Mesothelial cell of epicardium (in vitro differentiated cells): ENCODE measurements at regions not wholly inside any gene's neighbourhood (a gene's known extent, or its start where the extent isn't known, plus 50 kb on each side); places are given as distances from the start of the nearest gene placed in this dataset.

Source experiments
- DNase-seq, 2 experiments: peaks; one replicate each; pipeline ENCODE4 v3.0.0; 2021; ENCODE audit warnings: low spot score in 2 of 2; ENCODE audit not compliant: unreplicated experiment in 2 of 2
- H3K27ac Mint-ChIP-seq: 2 replicates; pipeline ENCODE4 v1.8.0; 2021; ENCODE audit warnings: mixed read lengths
- H3K27me3 Mint-ChIP-seq: 2 replicates; pipeline ENCODE4 v1.8.0; 2021; ENCODE audit warnings: low read depth, mixed read lengths
- H3K36me3 Mint-ChIP-seq: 2 replicates; pipeline ENCODE4 v1.8.0; 2021; ENCODE audit warnings: mixed read lengths
- H3K4me1 Mint-ChIP-seq: 2 replicates; pipeline ENCODE4 v1.8.0; 2021; ENCODE audit warnings: mixed read lengths
- H3K4me3 Mint-ChIP-seq: 2 replicates; pipeline ENCODE4 v1.8.0; 2021; ENCODE audit warnings: mild to moderate bottlenecking, moderate library complexity, mixed read lengths
- H3K9me3 Mint-ChIP-seq: 2 replicates; pipeline ENCODE4 v1.8.0; 2021; ENCODE audit warnings: mixed read lengths
- TF ChIP-seq, protein P1 (sequence below): fragments of 200-600 bp; sonication (generic); IDR thresholded peaks from one replicate; pipeline ENCODE4 v1.5.0; 2021; ENCODE audit warnings: antibody characterized with exemption; ENCODE audit not compliant: unreplicated experiment

DNA sequence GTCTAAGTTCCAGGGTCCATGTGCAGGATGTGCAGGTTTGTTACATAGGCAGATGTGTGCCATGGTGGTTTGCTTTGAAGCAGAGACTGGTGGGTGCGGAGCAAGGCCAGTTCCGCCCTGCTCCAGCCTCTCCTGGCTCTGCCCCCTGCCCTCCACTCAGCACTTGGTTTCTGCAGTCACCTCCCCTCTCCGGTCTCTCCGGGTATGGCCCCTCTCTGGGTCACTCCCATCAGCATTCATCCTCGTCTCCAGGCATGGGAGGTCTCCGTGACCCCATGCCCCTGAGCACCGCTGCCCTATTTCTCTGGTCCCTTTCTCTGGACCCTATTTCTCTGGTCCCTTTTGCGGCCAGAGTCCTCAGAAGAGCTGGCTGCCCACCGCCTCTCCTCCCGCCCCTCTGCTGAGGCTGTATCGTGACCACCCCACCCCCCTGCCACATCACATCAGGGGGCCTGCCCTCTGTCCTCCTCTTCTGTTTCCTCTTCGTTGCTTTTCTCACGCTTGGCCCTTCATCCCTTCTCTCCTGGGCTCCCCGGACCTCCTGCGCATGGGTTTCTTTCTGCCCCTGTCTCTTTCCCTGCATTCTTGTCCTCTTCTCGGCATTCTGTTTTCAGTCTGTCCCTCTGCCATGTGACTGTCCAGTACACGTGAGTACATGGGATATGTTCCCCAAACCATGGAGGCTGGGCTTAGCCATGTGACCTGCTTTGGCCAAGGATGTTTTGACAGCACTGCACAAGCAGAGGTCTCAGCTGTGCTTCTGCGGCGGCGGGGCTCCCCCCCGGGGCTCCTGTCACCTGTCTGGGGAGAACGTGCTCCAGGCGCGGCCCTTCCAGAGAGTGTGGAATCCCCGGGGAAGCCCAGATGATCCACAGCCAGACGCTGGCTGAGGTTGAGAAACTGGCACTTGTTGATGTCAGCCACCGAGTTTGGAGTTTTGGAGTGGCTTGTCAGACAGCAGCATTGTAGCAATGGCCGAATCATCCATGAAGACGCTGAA lies 54.4 kb upstream of the C1orf174 start:
- Mint-ChIP-seq H3K4me3 (no peak overlapping the region), H3K9me3 (peaks cover 7% of the 10 kb centered on the region), H3K27ac (no peak overlapping the region), H3K36me3 (no peaks in the 10 kb centered on the region), H3K27me3 (peaks cover 43% of the 10 kb centered on the region), H3K4me1 (no peaks in the 10 kb centered on the region)
- no peak for DNase-seq
- TF ChIP-seq, protein P1, sequence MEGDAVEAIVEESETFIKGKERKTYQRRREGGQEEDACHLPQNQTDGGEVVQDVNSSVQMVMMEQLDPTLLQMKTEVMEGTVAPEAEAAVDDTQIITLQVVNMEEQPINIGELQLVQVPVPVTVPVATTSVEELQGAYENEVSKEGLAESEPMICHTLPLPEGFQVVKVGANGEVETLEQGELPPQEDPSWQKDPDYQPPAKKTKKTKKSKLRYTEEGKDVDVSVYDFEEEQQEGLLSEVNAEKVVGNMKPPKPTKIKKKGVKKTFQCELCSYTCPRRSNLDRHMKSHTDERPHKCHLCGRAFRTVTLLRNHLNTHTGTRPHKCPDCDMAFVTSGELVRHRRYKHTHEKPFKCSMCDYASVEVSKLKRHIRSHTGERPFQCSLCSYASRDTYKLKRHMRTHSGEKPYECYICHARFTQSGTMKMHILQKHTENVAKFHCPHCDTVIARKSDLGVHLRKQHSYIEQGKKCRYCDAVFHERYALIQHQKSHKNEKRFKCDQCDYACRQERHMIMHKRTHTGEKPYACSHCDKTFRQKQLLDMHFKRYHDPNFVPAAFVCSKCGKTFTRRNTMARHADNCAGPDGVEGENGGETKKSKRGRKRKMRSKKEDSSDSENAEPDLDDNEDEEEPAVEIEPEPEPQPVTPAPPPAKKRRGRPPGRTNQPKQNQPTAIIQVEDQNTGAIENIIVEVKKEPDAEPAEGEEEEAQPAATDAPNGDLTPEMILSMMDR, result no peak

DNA sequence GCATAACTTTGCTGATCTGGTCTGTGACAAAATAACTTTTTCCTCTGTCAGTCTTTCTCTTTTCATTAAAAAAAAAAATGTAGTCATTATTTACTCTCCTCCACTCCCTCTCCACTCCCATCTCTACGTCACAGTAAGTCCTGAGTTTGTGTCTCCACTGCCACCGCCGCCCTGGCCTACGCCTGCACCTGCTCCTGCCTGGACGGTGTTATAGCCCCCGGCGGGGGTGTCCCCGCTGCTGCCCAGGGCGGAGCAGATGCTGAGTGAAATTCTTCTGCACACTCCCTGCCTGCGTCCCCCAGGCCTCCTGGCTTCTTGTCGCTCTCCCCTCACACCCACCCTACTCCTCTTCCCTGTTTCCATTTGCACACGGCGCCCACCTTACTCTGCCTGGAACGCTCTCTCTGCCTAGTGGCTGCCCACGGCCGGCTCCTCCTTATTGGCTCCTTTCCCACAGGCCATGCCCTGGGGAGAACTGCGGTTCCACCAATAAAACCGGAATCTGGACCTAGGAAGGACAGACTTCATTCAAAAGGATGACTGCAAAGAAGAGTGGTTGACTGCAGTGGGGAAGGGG lies 55.2 kb upstream of the C1orf174 start:
- H3K4me3 Mint-ChIP-seq, result no peak overlapping the region
- H3K36me3 Mint-ChIP-seq, result no peaks in the 10 kb centered on the region
- H3K4me1 Mint-ChIP-seq, result no peaks in the 10 kb centered on the region
- H3K27ac Mint-ChIP-seq, result no peak overlapping the region
- H3K27me3 Mint-ChIP-seq, result peaks cover 40% of the 10 kb centered on the region
- peaks cover 2% of the 10 kb centered on the region for H3K9me3 Mint-ChIP-seq
- TF ChIP-seq, protein P1, result no peak
- DNase-seq, result no peak

DNA sequence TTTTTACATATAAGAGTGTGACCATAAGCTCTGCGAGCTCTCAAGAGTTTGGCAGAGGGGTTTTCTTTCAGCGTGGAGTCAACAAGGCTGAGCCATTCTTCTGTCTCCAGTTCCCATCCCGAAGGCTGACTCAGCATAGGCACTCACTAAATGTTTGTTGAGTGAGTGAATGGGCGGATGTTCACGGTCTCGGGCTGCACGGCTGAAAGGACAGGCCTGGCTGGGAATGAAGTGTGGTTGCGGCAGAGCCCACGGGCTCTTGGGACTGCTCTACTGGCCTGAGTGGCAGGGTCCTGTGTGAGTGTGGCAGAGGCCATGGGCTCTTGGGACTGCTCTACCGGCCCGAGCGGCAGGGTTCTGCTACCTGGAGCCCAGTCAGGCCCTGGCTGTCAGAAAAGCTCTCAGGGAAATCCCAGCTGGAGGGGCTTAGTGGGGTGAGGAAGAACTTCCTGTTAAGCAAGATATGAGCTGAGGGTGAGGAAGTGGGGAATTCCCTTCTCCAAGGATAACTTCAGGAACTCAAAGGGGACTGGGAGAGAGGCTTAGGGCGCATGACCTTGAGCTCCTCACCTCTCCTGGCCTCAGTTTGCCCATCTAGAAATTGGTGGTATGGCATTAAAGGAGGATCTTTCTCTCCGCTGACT lies 56.6 kb upstream of the C1orf174 start:
- Mint-ChIP-seq H3K4me1 (no peaks in the 10 kb centered on the region), H3K4me3 (no peak overlapping the region), H3K36me3 (no peaks in the 10 kb centered on the region), H3K9me3 (no peaks in the 10 kb centered on the region), H3K27me3 (peaks cover 39% of the 10 kb centered on the region), H3K27ac (no peak overlapping the region)
- no peak for DNase-seq
- TF ChIP-seq, protein P1, result no peak

DNA sequence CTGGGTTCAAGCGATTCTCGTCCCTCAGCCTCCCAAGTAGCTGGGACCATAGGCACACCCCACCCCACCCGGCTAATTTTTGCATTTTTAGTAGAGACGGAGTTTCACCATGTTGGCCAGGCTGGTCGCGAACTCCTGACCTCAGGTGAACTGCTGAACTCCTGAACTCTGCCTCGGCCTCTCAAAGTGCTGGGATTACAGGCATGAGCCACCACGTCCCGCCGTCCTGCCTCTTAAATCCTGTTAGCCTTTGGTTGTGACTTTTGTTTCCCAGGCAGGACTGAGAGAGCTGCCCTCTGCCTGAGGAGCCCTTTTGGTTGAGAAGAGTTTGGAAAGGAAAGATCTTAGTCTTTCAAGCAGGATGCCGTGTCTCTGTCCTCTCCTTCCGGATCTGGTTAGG lies 59.3 kb upstream of the C1orf174 start:
- H3K27me3 Mint-ChIP-seq, result peaks cover 20% of the 10 kb centered on the region
- H3K4me1 Mint-ChIP-seq, result no peaks in the 10 kb centered on the region
- no peak overlapping the region for H3K27ac Mint-ChIP-seq
- DNase-seq, result no peak
- no peak overlapping the region for H3K4me3 Mint-ChIP-seq
- peaks cover 4% of the 10 kb centered on the region for H3K9me3 Mint-ChIP-seq
- no peaks in the 10 kb centered on the region for H3K36me3 Mint-ChIP-seq
- TF ChIP-seq, protein P1, result no peak

DNA sequence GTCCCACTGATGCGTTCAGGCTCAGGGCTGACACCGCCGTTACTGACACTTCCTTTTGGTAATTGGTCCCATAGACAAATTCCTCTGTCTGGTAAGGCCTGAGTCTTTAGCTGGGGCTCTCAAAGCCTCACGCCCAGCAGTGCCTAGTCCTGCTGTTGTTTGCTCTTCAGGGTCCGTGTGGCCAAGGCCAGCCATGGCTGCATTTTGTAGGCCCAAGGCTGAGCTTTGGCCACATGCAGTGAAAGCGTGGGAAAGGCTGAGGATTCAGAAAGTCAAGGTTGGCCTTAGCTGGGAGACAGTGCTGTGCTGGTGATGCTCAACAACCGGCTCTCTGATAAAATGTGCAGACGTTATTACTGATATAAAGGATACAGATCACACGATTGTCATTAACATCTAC lies 63.5 kb upstream of the C1orf174 start:
- no peaks in the 10 kb centered on the region for H3K36me3 Mint-ChIP-seq
- no peak overlapping the region for H3K4me3 Mint-ChIP-seq
- no peaks in the 10 kb centered on the region for H3K27me3 Mint-ChIP-seq
- H3K27ac Mint-ChIP-seq, result no peak overlapping the region
- TF ChIP-seq, protein P1, result no peak
- H3K9me3 Mint-ChIP-seq, result peaks cover 22% of the 10 kb centered on the region
- H3K4me1 Mint-ChIP-seq, result no peaks in the 10 kb centered on the region
- no peak for DNase-seq
